Activated CD4-positive, alpha-beta T cell treated with anti-CD3 and anti-CD28 coated beads, Interleukin-2, Interleukin-6, amounts not matched to agents 100 ng/mL and 50 ng/mL, durations not matched to agents 16 hours and 8 hours (primary cell): ENCODE measurements at regions not wholly inside any gene's neighbourhood (a gene's known extent, or its start where the extent isn't known, plus 50 kb on each side); places are given as distances from the start of the nearest gene placed in this dataset.

ENCODE experiments used
- DNase-seq: peaks from one replicate; pipeline ENCODE4 v3.0.0-alpha.2; 2020

- DNase-seq: peak; percentile 10
These were observed 670.4 kb downstream of the KCNJ3 start for GRCh38 chr2:155368934-155369333.

DNA sequence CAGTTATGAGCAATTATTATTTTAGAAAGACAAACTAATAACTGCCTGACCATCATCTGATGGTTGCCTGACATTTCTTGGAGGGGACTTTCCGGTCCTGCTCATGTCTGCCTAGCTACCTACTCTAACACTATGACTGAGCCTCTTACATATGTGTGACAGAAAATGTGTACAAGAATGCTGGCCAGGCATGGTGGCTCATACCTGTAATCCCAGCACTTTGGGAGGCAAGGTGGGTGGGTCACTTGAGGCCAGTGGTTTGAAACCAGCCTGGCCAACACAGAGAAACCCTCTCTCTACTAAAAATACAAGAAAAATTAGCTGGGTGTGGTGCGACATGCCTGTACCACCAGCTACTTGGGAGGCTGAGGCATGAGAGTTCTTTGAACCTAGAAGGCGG, 666.3 kb downstream of the KCNJ3 start:
- no peak for DNase-seq

- no peak for DNase-seq
These were observed 664.9 kb downstream of the KCNJ3 start for GRCh38 chr2:155363349-155363888.

DNA sequence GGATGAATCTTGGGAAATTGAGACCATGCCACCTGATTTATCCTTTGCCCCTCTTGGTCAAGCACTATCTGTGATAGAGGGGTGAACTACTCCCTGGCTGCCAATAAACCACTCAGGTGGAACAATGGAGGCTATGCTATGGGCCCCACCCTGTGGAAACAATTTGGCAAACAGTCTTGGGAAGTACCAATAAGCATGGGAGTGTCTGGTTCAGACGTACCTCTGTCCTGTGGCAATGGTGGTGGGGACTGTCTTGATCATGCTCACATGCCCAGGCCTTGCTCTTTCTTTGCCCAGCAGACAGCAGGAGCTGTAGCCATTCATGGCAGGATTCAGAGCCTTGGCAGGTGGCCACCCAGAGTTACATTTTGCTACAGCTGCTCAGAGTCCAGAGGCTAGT, 658.7 kb downstream of the KCNJ3 start:
- DNase-seq: no peak

DNA sequence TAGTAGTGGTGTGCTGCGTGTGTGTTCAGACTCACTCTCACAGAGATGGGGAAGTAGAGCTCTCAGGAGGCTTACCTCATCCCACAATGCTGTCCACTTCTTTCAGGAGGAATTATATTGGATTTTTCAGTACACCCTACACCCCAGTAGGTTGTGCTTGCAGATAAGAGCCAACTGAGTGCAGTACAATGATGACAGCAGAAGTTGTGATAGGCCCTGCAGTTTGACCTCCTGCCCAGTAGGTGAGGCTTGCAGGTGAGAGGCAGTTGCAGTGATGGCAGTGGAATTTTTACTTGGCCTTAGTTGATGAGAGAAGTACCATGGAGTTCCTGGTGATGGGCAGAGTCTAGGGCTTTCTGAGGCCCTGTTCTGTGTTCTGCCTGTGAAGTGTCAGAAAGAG, 657.8 kb downstream of the KCNJ3 start:
- no peak for DNase-seq

DNA sequence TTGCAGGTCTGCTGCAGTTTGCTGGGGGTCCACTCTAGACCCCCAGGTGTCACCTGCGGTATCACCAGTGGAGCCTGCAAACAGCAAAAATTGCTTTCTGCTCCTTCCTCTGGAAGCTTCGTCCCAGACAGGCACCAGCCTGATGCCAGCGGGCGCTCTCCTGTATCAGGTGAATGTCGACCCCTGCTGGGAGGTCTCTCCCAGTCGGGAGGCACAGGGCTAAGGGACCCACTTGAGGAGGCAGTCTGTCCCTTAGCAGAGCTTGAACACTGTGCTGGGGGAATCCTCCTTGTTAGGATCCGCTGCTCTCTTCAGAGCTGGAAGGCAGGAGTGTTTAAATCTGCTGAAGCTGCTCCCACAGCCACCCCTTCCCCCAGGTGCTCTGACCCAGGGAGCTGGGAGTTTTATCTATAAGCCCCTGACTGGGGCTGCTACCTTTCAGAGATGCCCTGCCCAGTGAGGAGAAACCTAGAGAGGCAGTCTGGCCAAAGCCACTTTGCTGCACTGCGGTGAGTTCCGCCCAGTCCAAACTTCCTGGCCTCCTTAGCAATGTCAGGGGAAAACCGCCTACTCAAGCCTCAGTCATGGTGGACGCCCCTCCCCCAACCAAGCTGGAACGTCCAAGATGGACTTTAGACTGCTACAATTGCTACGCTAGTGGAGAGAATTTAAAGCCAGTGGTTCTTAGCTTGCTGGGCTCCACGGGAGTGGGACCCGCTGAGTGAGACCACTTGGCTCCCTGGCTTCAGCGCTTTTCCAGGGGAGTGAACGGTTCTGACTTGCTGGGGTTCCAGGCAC, 652.5 kb downstream of the KCNJ3 start:
- DNase-seq: no peak

DNA sequence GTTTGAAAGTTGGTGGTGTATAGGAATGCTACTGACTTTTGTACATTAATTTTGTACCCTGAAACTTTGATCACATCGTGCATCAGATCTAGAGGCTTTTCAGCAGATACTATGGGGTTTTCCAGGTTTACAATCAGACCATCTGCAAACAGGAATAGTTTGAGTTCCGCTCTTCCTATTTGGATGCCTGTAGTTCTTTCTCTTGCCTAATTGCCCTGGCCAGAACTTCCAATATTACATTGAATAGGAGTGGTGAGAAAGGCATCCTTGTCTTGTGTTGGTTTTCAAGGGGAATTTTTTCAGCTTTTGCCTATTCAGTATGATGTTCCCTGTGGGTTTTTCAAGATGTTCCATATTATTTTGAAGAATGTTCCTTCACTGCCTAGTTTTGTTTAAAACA, 633.5 kb downstream of the KCNJ3 start:
- no peak for DNase-seq

- no peak for DNase-seq
These were observed 621.7 kb downstream of the KCNJ3 start for GRCh38 chr2:155320236-155320635.

DNA sequence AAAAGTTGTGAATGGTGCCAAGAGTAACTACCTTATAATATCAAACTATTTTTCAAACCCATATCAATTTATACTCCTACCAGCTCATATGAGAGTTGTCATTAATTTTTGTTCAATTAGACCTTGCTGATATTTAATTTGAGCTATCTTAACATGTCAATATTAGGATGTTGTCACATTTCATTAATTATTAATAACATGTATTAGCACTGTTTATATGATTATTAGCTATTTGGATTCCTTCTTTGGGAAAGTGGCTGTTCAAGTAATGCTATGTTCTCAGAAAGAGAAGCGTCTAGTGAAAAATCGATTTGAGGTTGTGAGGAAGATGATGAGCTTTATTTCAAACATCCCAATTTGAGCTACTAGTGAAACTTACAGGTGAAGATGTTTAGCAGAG, 620.2 kb downstream of the KCNJ3 start:
- no peak for DNase-seq

DNA sequence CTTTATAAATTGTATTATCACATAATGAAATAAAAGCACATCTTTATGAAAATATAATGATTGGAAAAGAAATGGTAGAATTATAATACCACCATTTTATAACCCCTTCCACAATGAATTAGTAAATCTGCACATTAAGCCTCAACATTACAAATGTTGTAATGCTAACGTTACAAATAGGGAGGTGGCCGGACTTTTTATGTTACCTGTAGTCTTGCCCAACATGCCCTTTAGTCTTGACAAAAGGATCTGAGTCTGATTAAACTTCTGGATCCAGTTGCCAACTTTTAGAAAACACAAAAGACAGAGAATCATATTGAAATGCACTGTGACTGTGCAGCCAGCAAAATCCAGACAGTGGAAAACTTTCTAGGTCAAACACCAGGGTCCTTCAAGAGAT, 617.3 kb downstream of the KCNJ3 start:
- DNase-seq: no peak

- DNase-seq: peak; percentile 8
These were observed 612.1 kb downstream of the KCNJ3 start for GRCh38 chr2:155310589-155310988.

- no peak for DNase-seq
These were observed 611.0 kb downstream of the KCNJ3 start for GRCh38 chr2:155309483-155309882.

- no peak for DNase-seq
These were observed 610.0 kb downstream of the KCNJ3 start for GRCh38 chr2:155308367-155309009.

DNA sequence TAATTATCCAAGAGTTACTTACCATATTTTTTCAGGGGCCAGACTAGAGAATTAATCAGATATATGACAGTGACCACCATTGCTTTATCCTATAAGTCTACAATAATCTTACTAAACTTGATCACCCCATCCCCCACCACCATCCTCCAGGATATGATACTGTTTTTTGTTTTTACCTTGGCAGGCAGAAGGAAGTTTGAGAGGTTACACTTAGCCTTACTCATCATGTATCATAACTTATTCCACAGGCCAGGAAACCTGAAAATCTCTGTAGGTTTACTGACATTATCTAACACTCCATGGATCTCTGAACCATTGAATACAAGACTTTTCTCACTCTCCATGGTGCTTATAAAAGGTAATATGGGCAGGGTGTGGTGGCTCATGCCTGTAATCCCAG, 602.7 kb downstream of the KCNJ3 start:
- no peak for DNase-seq

DNA sequence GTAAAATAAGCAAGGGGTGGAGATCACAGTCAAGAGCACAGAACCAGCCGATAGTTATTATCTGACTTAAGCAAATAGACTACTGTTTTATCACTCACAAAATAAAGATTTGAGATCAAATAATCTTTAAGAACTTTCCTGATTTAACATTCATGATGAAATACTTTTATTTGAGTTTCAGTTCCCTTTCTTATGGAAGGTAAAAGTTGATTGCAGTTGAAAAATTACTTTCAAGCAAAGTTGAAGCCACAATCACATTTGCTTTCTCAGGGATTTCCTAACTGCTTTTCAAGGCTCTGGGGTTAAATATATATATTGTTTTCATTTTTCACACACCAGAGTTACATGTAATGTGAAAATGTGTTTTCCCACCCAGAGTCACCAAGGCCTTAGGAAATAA, 599.5 kb downstream of the KCNJ3 start:
- no peak for DNase-seq

DNA sequence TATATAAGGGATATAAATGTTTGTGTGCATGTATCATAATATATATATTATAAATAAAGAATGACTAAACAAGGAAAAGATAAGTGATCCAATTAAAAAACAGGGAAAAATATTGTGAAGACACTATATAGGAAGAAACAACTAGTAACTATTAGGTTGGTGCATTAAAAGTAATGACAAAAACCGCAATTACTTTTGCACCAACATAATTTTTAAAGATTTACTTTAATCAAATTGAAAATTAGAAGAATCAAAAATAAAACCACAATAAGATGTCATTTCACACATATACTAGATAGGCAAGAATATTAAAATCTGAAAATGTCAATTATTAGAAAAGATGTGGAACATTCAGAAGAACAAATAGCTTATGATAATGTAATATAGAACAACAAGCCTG, 595.9 kb downstream of the KCNJ3 start:
- DNase-seq: no peak

GRCh38 chr2:155281907-155282306, 583.4 kb downstream of the KCNJ3 start:
- no peak for DNase-seq

- no peak for DNase-seq
These were observed 574.8 kb downstream of the KCNJ3 start for GRCh38 chr2:155273323-155273722.

DNA sequence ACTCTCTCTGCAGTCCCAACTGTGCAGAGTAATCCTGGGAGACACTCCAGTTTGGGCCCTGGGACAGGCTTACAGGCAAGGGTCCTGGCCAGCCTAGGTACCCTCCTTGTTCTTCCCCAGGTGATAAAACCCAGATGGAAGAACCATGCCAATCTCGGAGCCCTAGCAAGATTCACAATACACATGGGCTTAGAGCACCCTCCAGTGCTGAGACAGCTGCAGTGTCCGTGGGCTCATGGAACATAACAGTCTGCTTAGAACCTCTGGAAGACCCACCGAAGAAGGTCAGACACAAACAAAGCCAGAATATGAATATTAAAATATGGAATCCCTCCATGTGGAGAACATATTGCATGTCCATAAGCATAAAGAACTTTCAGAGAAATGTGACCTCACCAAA, 568.1 kb downstream of the KCNJ3 start:
- DNase-seq: no peak

DNA sequence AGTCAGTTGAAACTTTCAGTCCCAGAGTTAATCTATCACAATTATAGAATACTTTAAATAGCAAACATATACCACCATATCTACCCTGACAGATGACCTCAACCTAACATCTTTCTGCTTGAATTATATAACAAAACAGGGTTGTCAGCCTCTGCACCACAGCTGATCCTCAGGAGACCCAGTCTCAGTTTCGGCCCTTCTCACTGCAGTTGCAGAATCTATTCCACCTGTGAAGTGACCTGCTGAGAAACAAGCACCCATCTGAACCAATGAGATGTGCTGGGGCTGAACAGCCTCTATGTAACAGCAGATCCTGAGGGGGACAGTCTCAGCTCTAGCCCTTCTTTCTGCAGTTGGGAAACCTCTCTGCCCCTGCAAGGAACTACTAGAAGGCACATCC, 567.6 kb downstream of the KCNJ3 start:
- no peak for DNase-seq

GRCh38 chr2:155256803-155257202, 558.3 kb downstream of the KCNJ3 start:
- DNase-seq: no peak

GRCh38 chr2:155250800-155251199, 552.3 kb downstream of the KCNJ3 start:
- peak; percentile 2 for DNase-seq

GRCh38 chr2:155240176-155240575, 541.7 kb downstream of the KCNJ3 start:
- DNase-seq: no peak

DNA sequence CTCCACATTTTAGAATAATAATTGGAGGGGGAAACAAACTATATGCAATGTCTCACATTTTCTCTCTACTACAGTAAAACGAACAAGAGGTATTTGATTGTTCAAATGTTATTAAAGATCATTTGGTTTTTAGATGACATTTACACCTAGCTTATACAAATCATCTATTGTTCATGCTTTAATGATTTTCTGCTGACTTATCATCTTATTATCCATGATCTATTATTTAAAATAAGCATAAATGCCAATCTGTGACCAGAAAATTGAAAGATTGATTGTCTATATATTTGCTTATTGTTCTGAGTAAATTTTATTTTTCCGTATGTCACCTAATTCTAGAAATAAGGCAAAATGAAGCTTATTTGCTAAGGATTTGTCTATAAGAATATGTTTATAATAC, 537.2 kb downstream of the KCNJ3 start:
- no peak for DNase-seq
